ENCODE measurements at regions not wholly inside any gene's neighbourhood (a gene's known extent, or its start where the extent isn't known, plus 50 kb on each side); places are given as distances from the start of the nearest gene placed in this dataset.

DNA sequence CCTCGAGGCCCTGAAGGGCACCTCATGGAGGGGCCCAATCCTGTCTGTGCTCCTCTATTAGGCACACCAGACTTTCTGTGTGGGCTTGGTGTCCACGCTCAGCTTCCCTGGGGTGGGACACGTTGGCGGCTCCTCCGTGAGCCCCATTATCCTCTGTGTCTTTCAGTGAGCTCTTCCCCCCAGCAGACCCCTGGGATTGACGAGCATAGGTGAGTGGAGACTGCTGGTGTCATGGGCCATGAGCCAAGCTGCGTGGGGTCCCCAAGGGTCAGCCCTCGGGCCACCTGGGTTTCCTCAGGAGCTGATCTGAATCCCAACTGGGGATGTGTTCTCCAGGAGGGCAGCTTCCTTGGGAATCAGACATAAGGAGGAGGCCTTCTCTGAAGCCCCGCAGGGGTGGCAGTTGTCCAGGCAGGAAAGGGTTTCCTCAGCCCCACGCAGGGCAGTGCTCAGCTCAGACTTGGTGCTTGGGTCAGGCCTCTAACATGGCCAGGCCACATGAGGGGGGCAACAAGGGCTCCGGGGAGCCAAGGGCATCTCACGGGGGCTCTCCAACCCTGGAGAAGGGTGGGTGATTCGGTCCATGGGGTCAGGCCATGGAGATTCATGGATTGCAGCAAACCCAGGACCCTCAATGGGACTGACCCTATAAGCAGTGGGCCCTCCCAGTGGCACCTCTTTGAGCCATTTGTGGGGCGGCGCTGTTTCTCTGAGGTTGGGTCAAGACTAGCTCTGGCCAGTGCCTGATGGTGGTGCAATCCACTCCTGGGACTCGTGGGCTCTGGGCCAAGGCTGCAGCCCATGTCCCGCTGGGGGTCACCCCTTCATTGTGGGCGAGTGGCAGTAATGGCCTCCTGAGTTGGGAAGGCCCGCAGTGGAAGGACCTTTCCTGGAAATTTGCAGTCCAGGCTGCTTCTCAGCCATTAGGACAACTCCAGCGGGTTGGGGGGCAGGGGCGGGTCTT lies 222.5 kb downstream of the SNRPN start:
- Mint-ChIP-seq H3K4me3 (no peak overlapping the region), H3K36me3 (ENCODE audit: low read depth) (no peaks in the 10 kb centered on the region), H3K4me1 (ENCODE audit: low read depth) (no peaks in the 10 kb centered on the region), H3K27me3 (no peaks in the 10 kb centered on the region), H3K9me3 (peaks cover 30% of the 10 kb centered on the region), H3K27ac (no peak overlapping the region)
- CTCF ChIA-PET = no interaction called here
- intact Hi-C loops (cut with micrococcal nuclease) = no loop called here
- DNase-seq (no peak), ATAC-seq (no peak)
- no peak for TF ChIP-seq CTCF (IDR thresholded peaks at IDR 0.05)
- POLR2A ChIA-PET = no interaction called here

GRCh38 chr15:25177955-25178801 lies 223.4 kb downstream of the SNRPN start:
- POLR2A ChIA-PET = no interaction called here
- H3K4me3 Mint-ChIP-seq = no peak overlapping the region
- H3K4me1 Mint-ChIP-seq (ENCODE audit: low read depth) = no peaks in the 10 kb centered on the region
- H3K9me3 Mint-ChIP-seq = peaks cover 28% of the 10 kb centered on the region
- ATAC-seq = no peak
- CTCF ChIA-PET = no interaction called here
- intact Hi-C loops (cut with micrococcal nuclease) = no loop called here
- DNase-seq = no peak
- H3K27ac Mint-ChIP-seq = no peak overlapping the region
- H3K36me3 Mint-ChIP-seq (ENCODE audit: low read depth) = no peaks in the 10 kb centered on the region
- H3K27me3 Mint-ChIP-seq = no peaks in the 10 kb centered on the region
- no peak for TF ChIP-seq CTCF (IDR thresholded peaks at IDR 0.05)

DNA sequence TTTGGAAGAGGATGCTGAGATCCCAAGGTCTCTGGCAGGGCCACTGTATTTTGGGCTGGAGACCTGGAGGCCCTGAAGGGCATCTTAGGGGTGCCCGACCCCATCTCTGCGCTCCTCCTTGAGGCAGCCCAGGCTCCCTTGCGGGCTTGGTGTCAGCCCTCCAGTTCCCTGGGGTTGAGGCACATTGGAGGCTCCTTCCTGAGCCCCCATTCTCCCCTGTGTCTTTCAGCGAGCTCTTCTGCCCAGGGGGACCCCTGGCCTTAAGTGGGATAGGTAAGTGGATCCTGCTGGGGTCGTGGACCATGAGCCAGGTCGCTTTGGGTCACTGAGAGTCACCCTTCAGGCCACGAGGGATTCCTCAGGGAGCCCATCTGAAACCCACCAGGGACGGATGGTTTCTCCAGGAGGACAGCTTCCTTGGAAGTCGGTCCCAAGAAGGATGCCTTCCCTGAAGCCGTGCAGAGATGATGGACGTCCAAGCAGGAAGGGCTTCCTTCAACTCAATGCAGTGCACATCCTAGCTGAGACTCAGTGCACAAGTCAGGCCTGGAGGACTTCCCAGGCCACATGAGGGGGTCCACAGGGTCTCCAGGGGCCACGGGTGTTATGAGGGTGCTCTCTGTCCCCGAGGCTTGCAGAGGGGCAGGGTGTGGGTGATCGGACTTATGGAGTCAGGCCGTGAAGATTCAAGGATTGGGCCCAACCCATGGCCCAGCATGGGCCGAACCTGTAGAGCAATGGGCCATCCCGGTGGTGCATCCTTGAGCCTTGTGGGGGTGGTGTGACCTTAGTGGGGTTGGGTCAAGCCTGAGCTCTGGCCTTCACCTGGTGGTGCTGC lies 224.3 kb downstream of the SNRPN start:
- Mint-ChIP-seq H3K27me3 (no peaks in the 10 kb centered on the region), H3K36me3 (ENCODE audit: low read depth) (no peaks in the 10 kb centered on the region), H3K9me3 (peaks cover 25% of the 10 kb centered on the region), H3K4me3 (no peak overlapping the region), H3K4me1 (ENCODE audit: low read depth) (no peaks in the 10 kb centered on the region), H3K27ac (no peak overlapping the region)
- ChIA-PET POLR2A (no interaction called here), CTCF (no interaction called here)
- DNase-seq = no peak
- ATAC-seq = no peak
- TF ChIP-seq CTCF (IDR thresholded peaks at IDR 0.05) = no peak
- intact Hi-C loops (cut with micrococcal nuclease) = no loop called here

GRCh38 chr15:25179673-25180511 lies 225.1 kb downstream of the SNRPN start:
- POLR2A ChIA-PET = no interaction called here

More at GRCh38 chr15:25179673-25180511, 225.1 kb downstream of the SNRPN start:
- DNase-seq (no peak), ATAC-seq (no peak)
- intact Hi-C loops (cut with micrococcal nuclease) = no loop called here
- Mint-ChIP-seq H3K4me3 (no peak overlapping the region), H3K4me1 (ENCODE audit: low read depth) (no peaks in the 10 kb centered on the region), H3K36me3 (ENCODE audit: low read depth) (no peaks in the 10 kb centered on the region), H3K27me3 (no peaks in the 10 kb centered on the region), H3K9me3 (peaks cover 16% of the 10 kb centered on the region), H3K27ac (no peak overlapping the region)
- CTCF ChIA-PET = no interaction called here
- no peak for TF ChIP-seq CTCF (IDR thresholded peaks at IDR 0.05)
